Stomach smooth muscle (tissue), 2 donors: ENCODE measurements at regions not wholly inside any gene's neighbourhood (a gene's known extent, or its start where the extent isn't known, plus 50 kb on each side); places are given as distances from the start of the nearest gene placed in this dataset.

ENCODE experiments used
- H3K27ac ChIP-seq: one replicate; pipeline ENCODE4 v1.7.0; 2013; ENCODE audit warnings: mild to moderate bottlenecking, low read length, inconsistent platforms
- H3K27me3 ChIP-seq, 2 donors: one replicate each; pipeline ENCODE4 v1.7.0; 2013; ENCODE audit warnings: low read length in 2 of 2; ENCODE audit not compliant: insufficient read depth in 2 of 2, control insufficient read depth in 1 of 2
- H3K36me3 ChIP-seq, 2 donors: one replicate each; pipeline ENCODE4 v1.7.0; 2013; ENCODE audit warnings: low read length in 2 of 2; ENCODE audit not compliant: control insufficient read depth in 2 of 2, insufficient read depth in 2 of 2
- H3K4me1 ChIP-seq: one replicate; pipeline ENCODE4 v1.7.0; 2013; ENCODE audit warnings: low read length; ENCODE audit not compliant: control insufficient read depth, insufficient read depth
- H3K4me3 ChIP-seq, 2 donors: one replicate each; pipeline ENCODE4 v1.7.0; 2013; ENCODE audit warnings: low read length in 2 of 2
- H3K9ac ChIP-seq, 2 donors: one replicate each; pipeline ENCODE4 v1.7.0; 2013; ENCODE audit warnings: low read length in 2 of 2, mild to moderate bottlenecking in 1 of 2
- H3K9me3 ChIP-seq, 2 donors: one replicate each; pipeline ENCODE4 v1.7.0; 2013; ENCODE audit warnings: low read length in 2 of 2; ENCODE audit not compliant: control insufficient read depth in 2 of 2
- donor health status: healthy.
- donor health status: Pancreatic carcinoma.

GRCh38 chr1:80869299-80869698 is 931.4 kb upstream of the ADGRL2 start:
- Histone ChIP-seq H3K9me3 (no peaks in the 10 kb centered on the region), H3K27me3 (no peaks in the 10 kb centered on the region), H3K27ac (no peak overlapping the region), H3K36me3 (no peaks in the 10 kb centered on the region), H3K4me1 (no peaks in the 10 kb centered on the region), H3K4me3 (no peak overlapping the region), H3K9ac (no peak overlapping the region)

GRCh38 chr1:80847904-80848303 is 952.8 kb upstream of the ADGRL2 start:
- Histone ChIP-seq H3K9ac (no peak overlapping the region), H3K36me3 (no peaks in the 10 kb centered on the region), H3K4me1 (no peaks in the 10 kb centered on the region)

GRCh38 chr1:80846966-80847365 is 953.8 kb upstream of the ADGRL2 start:
- Histone ChIP-seq H3K9ac (no peak overlapping the region), H3K4me1 (no peaks in the 10 kb centered on the region), H3K36me3 (no peaks in the 10 kb centered on the region), H3K27ac (no peak overlapping the region), H3K4me3 (no peak overlapping the region), H3K27me3 (no peaks in the 10 kb centered on the region), H3K9me3 (no peaks in the 10 kb centered on the region)

More at GRCh38 chr1:80847904-80848303, 952.8 kb upstream of the ADGRL2 start:
- Histone ChIP-seq H3K4me3 (no peak overlapping the region), H3K27me3 (no peaks in the 10 kb centered on the region), H3K27ac (no peak overlapping the region), H3K9me3 (no peaks in the 10 kb centered on the region)

GRCh38 chr1:80842796-80843195 is 957.9 kb upstream of the ADGRL2 start:
- Histone ChIP-seq H3K36me3 (no peaks in the 10 kb centered on the region), H3K9ac (no peak overlapping the region), H3K9me3 (peaks cover 0 to 3% of the 10 kb centered on the region in 2 donors), H3K4me3 (no peak overlapping the region), H3K4me1 (no peaks in the 10 kb centered on the region), H3K27ac (no peak overlapping the region), H3K27me3 (no peaks in the 10 kb centered on the region)

GRCh38 chr1:80841261-80841660 is 959.5 kb upstream of the ADGRL2 start:
- Histone ChIP-seq H3K9me3 (peaks cover 0 to 3% of the 10 kb centered on the region in 2 donors), H3K27ac (no peak overlapping the region), H3K9ac (no peak overlapping the region), H3K36me3 (no peaks in the 10 kb centered on the region), H3K27me3 (no peaks in the 10 kb centered on the region), H3K4me1 (no peaks in the 10 kb centered on the region), H3K4me3 (no peak overlapping the region)

GRCh38 chr1:80837066-80837465 is 963.7 kb upstream of the ADGRL2 start:
- Histone ChIP-seq H3K27me3 (no peaks in the 10 kb centered on the region), H3K4me3 (no peak overlapping the region), H3K36me3 (no peaks in the 10 kb centered on the region), H3K4me1 (no peaks in the 10 kb centered on the region), H3K27ac (no peak overlapping the region), H3K9ac (no peak overlapping the region), H3K9me3 (peaks cover 0 to 3% of the 10 kb centered on the region in 2 donors)

GRCh38 chr1:80836505-80836904 is 964.2 kb upstream of the ADGRL2 start:
- no peaks in the 10 kb centered on the region for H3K4me1 ChIP-seq
- no peak overlapping the region for H3K4me3 ChIP-seq
- H3K9ac ChIP-seq, result no peak overlapping the region
- H3K36me3 ChIP-seq, result no peaks in the 10 kb centered on the region
- peaks cover 0 to 3% of the 10 kb centered on the region in 2 donors for H3K9me3 ChIP-seq
- no peak overlapping the region for H3K27ac ChIP-seq
- H3K27me3 ChIP-seq, result no peaks in the 10 kb centered on the region

- no peak overlapping the region for H3K27ac ChIP-seq
- H3K4me1 ChIP-seq, result no peaks in the 10 kb centered on the region
- H3K36me3 ChIP-seq, result no peaks in the 10 kb centered on the region
- no peaks in the 10 kb centered on the region for H3K27me3 ChIP-seq
- no peaks in the 10 kb centered on the region for H3K9me3 ChIP-seq
- no peak overlapping the region for H3K4me3 ChIP-seq
- H3K9ac ChIP-seq, result no peak overlapping the region
These were observed 973.1 kb upstream of the ADGRL2 start for GRCh38 chr1:80827666-80828065.

- Histone ChIP-seq H3K4me3 (no peak overlapping the region), H3K4me1 (no peaks in the 10 kb centered on the region), H3K9ac (no peak overlapping the region), H3K9me3 (no peaks in the 10 kb centered on the region), H3K36me3 (no peaks in the 10 kb centered on the region), H3K27me3 (no peaks in the 10 kb centered on the region), H3K27ac (no peak overlapping the region)
These were observed 975.7 kb upstream of the ADGRL2 start for GRCh38 chr1:80825067-80825466.

- no peak overlapping the region for H3K4me3 ChIP-seq
- H3K27ac ChIP-seq, result no peak overlapping the region
- H3K9me3 ChIP-seq, result no peaks in the 10 kb centered on the region
These were observed 982.5 kb upstream of the ADGRL2 start for GRCh38 chr1:80818211-80818610.

GRCh38 chr1:80807981-80808380 is 992.8 kb upstream of the ADGRL2 start:
- Histone ChIP-seq H3K9ac (no peak overlapping the region), H3K9me3 (no peaks in the 10 kb centered on the region), H3K4me3 (no peak overlapping the region), H3K36me3 (no peaks in the 10 kb centered on the region), H3K4me1 (no peaks in the 10 kb centered on the region), H3K27ac (no peak overlapping the region), H3K27me3 (no peaks in the 10 kb centered on the region)

More at GRCh38 chr1:80818211-80818610, 982.5 kb upstream of the ADGRL2 start:
- Histone ChIP-seq H3K36me3 (no peaks in the 10 kb centered on the region), H3K4me1 (no peaks in the 10 kb centered on the region), H3K27me3 (no peaks in the 10 kb centered on the region), H3K9ac (no peak overlapping the region)
